ENCODE measurements at regions not wholly inside any gene's neighbourhood (a gene's known extent, or its start where the extent isn't known, plus 50 kb on each side); places are given as distances from the start of the nearest gene placed in this dataset.

GRCh38 chr1:91613595-91613994 is 112.9 kb downstream of the CDC7 start:
- Histone ChIP-seq H3K4me3 (ENCODE audit: low read length in 2 of 2) (no peak overlapping the region), H3K27me3 (ENCODE audit: control insufficient read depth in 2 of 2, insufficient read depth in 1 of 2, low read length in 1 of 2) (no peaks in the 10 kb centered on the region), H3K9me3 (ENCODE audit: control insufficient read depth in 2 of 2, insufficient read depth in 1 of 2, low read length in 1 of 2) (no peaks in the 10 kb centered on the region), H3K36me3 (ENCODE audit: control insufficient read depth in 2 of 2, insufficient read depth in 2 of 2, low read length in 1 of 2) (no peaks in the 10 kb centered on the region), H3K4me1 (ENCODE audit: control insufficient read depth in 2 of 2, insufficient read depth in 2 of 2, low read length in 2 of 2) (no peaks in the 10 kb centered on the region), H3K27ac (ENCODE audit: low read depth in 1 of 2, low read length in 1 of 2) (no peak overlapping the region)
- 95% methylated on average over 1 of the region's 1 CpG for WGBS
- DNase-seq (ENCODE audit: low read depth in 6 of 9, low spot score in 9 of 9): no peak

- no peak overlapping the region for H3K27ac ChIP-seq (ENCODE audit: low read depth in 1 of 2, low read length in 1 of 2)
- H3K27me3 ChIP-seq (ENCODE audit: control insufficient read depth in 2 of 2, insufficient read depth in 1 of 2, low read length in 1 of 2): no peaks in the 10 kb centered on the region
- WGBS: 98% methylated on average over 3 of the region's 3 CpGs
- no peak for DNase-seq (ENCODE audit: low read depth in 6 of 9, low spot score in 9 of 9)
- no peak overlapping the region for H3K4me3 ChIP-seq (ENCODE audit: low read length in 2 of 2)
- H3K36me3 ChIP-seq (ENCODE audit: control insufficient read depth in 2 of 2, insufficient read depth in 2 of 2, low read length in 1 of 2): no peaks in the 10 kb centered on the region
- no peaks in the 10 kb centered on the region for H3K4me1 ChIP-seq (ENCODE audit: control insufficient read depth in 2 of 2, insufficient read depth in 2 of 2, low read length in 2 of 2)
- no peaks in the 10 kb centered on the region for H3K9me3 ChIP-seq (ENCODE audit: control insufficient read depth in 2 of 2, insufficient read depth in 1 of 2, low read length in 1 of 2)
These were observed 116.1 kb downstream of the CDC7 start for GRCh38 chr1:91616712-91617111.

GRCh38 chr1:91617285-91617765 is 116.7 kb downstream of the CDC7 start:
- Histone ChIP-seq H3K27ac (ENCODE audit: low read depth in 1 of 2, low read length in 1 of 2) (no peak overlapping the region), H3K4me3 (ENCODE audit: low read length in 2 of 2) (no peak overlapping the region), H3K36me3 (ENCODE audit: control insufficient read depth in 2 of 2, insufficient read depth in 2 of 2, low read length in 1 of 2) (no peaks in the 10 kb centered on the region), H3K27me3 (ENCODE audit: control insufficient read depth in 2 of 2, insufficient read depth in 1 of 2, low read length in 1 of 2) (no peaks in the 10 kb centered on the region), H3K9me3 (ENCODE audit: control insufficient read depth in 2 of 2, insufficient read depth in 1 of 2, low read length in 1 of 2) (no peaks in the 10 kb centered on the region), H3K4me1 (ENCODE audit: control insufficient read depth in 2 of 2, insufficient read depth in 2 of 2, low read length in 2 of 2) (no peaks in the 10 kb centered on the region)
- peak in 2 of 9 donors; percentile 6 to 31 for DNase-seq (ENCODE audit: low read depth in 6 of 9, low spot score in 9 of 9)
- WGBS: 65% methylated on average over 5 of the region's 5 CpGs

- no peak for DNase-seq (ENCODE audit: low read depth in 6 of 9, low spot score in 9 of 9)
- Histone ChIP-seq H3K9me3 (ENCODE audit: control insufficient read depth in 2 of 2, insufficient read depth in 1 of 2, low read length in 1 of 2) (no peaks in the 10 kb centered on the region), H3K27ac (ENCODE audit: low read depth in 1 of 2, low read length in 1 of 2) (no peak overlapping the region), H3K27me3 (ENCODE audit: control insufficient read depth in 2 of 2, insufficient read depth in 1 of 2, low read length in 1 of 2) (no peaks in the 10 kb centered on the region), H3K4me3 (ENCODE audit: low read length in 2 of 2) (no peak overlapping the region), H3K36me3 (ENCODE audit: control insufficient read depth in 2 of 2, insufficient read depth in 2 of 2, low read length in 1 of 2) (no peaks in the 10 kb centered on the region), H3K4me1 (ENCODE audit: control insufficient read depth in 2 of 2, insufficient read depth in 2 of 2, low read length in 2 of 2) (no peaks in the 10 kb centered on the region)
- WGBS: 91% methylated on average over 3 of the region's 3 CpGs
These were observed 119.2 kb downstream of the CDC7 start for GRCh38 chr1:91619881-91620280.

GRCh38 chr1:91621360-91621759 is 120.7 kb downstream of the CDC7 start:
- 99% methylated on average over 3 of the region's 3 CpGs for WGBS
- H3K9me3 ChIP-seq (ENCODE audit: control insufficient read depth in 2 of 2, insufficient read depth in 1 of 2, low read length in 1 of 2): no peaks in the 10 kb centered on the region
- H3K27me3 ChIP-seq (ENCODE audit: control insufficient read depth in 2 of 2, insufficient read depth in 1 of 2, low read length in 1 of 2): no peaks in the 10 kb centered on the region
- no peak overlapping the region for H3K27ac ChIP-seq (ENCODE audit: low read depth in 1 of 2, low read length in 1 of 2)
- no peaks in the 10 kb centered on the region for H3K36me3 ChIP-seq (ENCODE audit: control insufficient read depth in 2 of 2, insufficient read depth in 2 of 2, low read length in 1 of 2)
- no peak overlapping the region for H3K4me3 ChIP-seq (ENCODE audit: low read length in 2 of 2)
- no peak for DNase-seq (ENCODE audit: low read depth in 6 of 9, low spot score in 9 of 9)
- H3K4me1 ChIP-seq (ENCODE audit: control insufficient read depth in 2 of 2, insufficient read depth in 2 of 2, low read length in 2 of 2): no peaks in the 10 kb centered on the region

GRCh38 chr1:91621907-91622306 is 121.3 kb downstream of the CDC7 start:
- H3K36me3 ChIP-seq (ENCODE audit: control insufficient read depth in 2 of 2, insufficient read depth in 2 of 2, low read length in 1 of 2): no peaks in the 10 kb centered on the region

GRCh38 chr1:91622616-91623015 is 122.0 kb downstream of the CDC7 start:
- no peak for DNase-seq (ENCODE audit: low read depth in 6 of 9, low spot score in 9 of 9)

More at GRCh38 chr1:91621907-91622306, 121.3 kb downstream of the CDC7 start:
- Histone ChIP-seq H3K4me1 (ENCODE audit: control insufficient read depth in 2 of 2, insufficient read depth in 2 of 2, low read length in 2 of 2) (no peaks in the 10 kb centered on the region), H3K27ac (ENCODE audit: low read depth in 1 of 2, low read length in 1 of 2) (no peak overlapping the region), H3K4me3 (ENCODE audit: low read length in 2 of 2) (no peak overlapping the region), H3K27me3 (ENCODE audit: control insufficient read depth in 2 of 2, insufficient read depth in 1 of 2, low read length in 1 of 2) (no peaks in the 10 kb centered on the region), H3K9me3 (ENCODE audit: control insufficient read depth in 2 of 2, insufficient read depth in 1 of 2, low read length in 1 of 2) (no peaks in the 10 kb centered on the region)
- whole genome bisulfite sequencing: 51% methylated on average over 2 of the region's 2 CpGs
- no peak for DNase-seq (ENCODE audit: low read depth in 6 of 9, low spot score in 9 of 9)

GRCh38 chr1:91623020-91623419 is 122.4 kb downstream of the CDC7 start:
- no peaks in the 10 kb centered on the region for H3K9me3 ChIP-seq (ENCODE audit: control insufficient read depth in 2 of 2, insufficient read depth in 1 of 2, low read length in 1 of 2)
- no peak overlapping the region for H3K27ac ChIP-seq (ENCODE audit: low read depth in 1 of 2, low read length in 1 of 2)
- H3K4me3 ChIP-seq (ENCODE audit: low read length in 2 of 2): no peak overlapping the region
- no peaks in the 10 kb centered on the region for H3K4me1 ChIP-seq (ENCODE audit: control insufficient read depth in 2 of 2, insufficient read depth in 2 of 2, low read length in 2 of 2)
- WGBS: over 99% methylated on average over 2 of the region's 2 CpGs
- no peaks in the 10 kb centered on the region for H3K36me3 ChIP-seq (ENCODE audit: control insufficient read depth in 2 of 2, insufficient read depth in 2 of 2, low read length in 1 of 2)
- no peaks in the 10 kb centered on the region for H3K27me3 ChIP-seq (ENCODE audit: control insufficient read depth in 2 of 2, insufficient read depth in 1 of 2, low read length in 1 of 2)
- DNase-seq (ENCODE audit: low read depth in 6 of 9, low spot score in 9 of 9): no peak

More at GRCh38 chr1:91622616-91623015, 122.0 kb downstream of the CDC7 start:
- Histone ChIP-seq H3K36me3 (ENCODE audit: control insufficient read depth in 2 of 2, insufficient read depth in 2 of 2, low read length in 1 of 2) (no peaks in the 10 kb centered on the region), H3K9me3 (ENCODE audit: control insufficient read depth in 2 of 2, insufficient read depth in 1 of 2, low read length in 1 of 2) (no peaks in the 10 kb centered on the region), H3K27ac (ENCODE audit: low read depth in 1 of 2, low read length in 1 of 2) (no peak overlapping the region), H3K4me1 (ENCODE audit: control insufficient read depth in 2 of 2, insufficient read depth in 2 of 2, low read length in 2 of 2) (no peaks in the 10 kb centered on the region), H3K4me3 (ENCODE audit: low read length in 2 of 2) (no peak overlapping the region), H3K27me3 (ENCODE audit: control insufficient read depth in 2 of 2, insufficient read depth in 1 of 2, low read length in 1 of 2) (no peaks in the 10 kb centered on the region)
- 95% methylated on average over 3 of the region's 3 CpGs for WGBS

GRCh38 chr1:91624331-91624730 is 123.7 kb downstream of the CDC7 start:
- H3K9me3 ChIP-seq (ENCODE audit: control insufficient read depth in 2 of 2, insufficient read depth in 1 of 2, low read length in 1 of 2): no peaks in the 10 kb centered on the region
- DNase-seq (ENCODE audit: low read depth in 6 of 9, low spot score in 9 of 9): no peak
- H3K4me1 ChIP-seq (ENCODE audit: control insufficient read depth in 2 of 2, insufficient read depth in 2 of 2, low read length in 2 of 2): no peaks in the 10 kb centered on the region
- WGBS: 96% methylated on average over 4 of the region's 4 CpGs
- H3K27ac ChIP-seq (ENCODE audit: low read depth in 1 of 2, low read length in 1 of 2): no peak overlapping the region
- no peak overlapping the region for H3K4me3 ChIP-seq (ENCODE audit: low read length in 2 of 2)
- H3K27me3 ChIP-seq (ENCODE audit: control insufficient read depth in 2 of 2, insufficient read depth in 1 of 2, low read length in 1 of 2): no peaks in the 10 kb centered on the region
- no peaks in the 10 kb centered on the region for H3K36me3 ChIP-seq (ENCODE audit: control insufficient read depth in 2 of 2, insufficient read depth in 2 of 2, low read length in 1 of 2)
